ENCODE measurements at regions not wholly inside any gene's neighbourhood (a gene's known extent, or its start where the extent isn't known, plus 50 kb on each side); places are given as distances from the start of the nearest gene placed in this dataset.
"Not testable (repeated sequence)": the region's sequence is repeated elsewhere in the genome, so short reads cannot be mapped to it uniquely, and the experiment has no call there.

DNA sequence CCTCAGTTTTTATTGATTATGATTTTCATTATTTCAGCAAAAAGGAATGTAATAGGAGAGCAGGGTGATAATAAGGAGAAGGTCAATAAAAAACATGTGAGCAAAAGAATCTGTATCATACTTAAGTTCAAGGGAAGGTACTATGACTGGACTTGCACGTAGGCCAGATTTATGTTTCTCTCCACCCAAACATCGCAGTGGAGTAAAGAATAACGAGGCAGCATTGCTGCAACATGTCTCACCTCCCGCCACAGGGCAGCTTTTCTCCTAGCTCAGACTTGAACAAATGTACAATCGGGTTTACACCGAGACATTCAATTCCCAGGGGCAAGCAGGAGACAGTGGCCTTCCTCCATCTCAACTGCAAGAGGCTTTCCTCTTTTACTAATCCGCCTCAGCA, 155.7 kb upstream of the ALDH3B2 start:
- DNase-seq; intact Hi-C loops (cut with DNase I); H3K4me3 ChIP-seq; H3K36me3 ChIP-seq (ENCODE audit: insufficient read depth in 1 of 2, low read depth in 1 of 2); H3K4me1 ChIP-seq; ATAC-seq; H3K27ac ChIP-seq; H3K9me3 ChIP-seq: not testable (repeated sequence)
- peaks cover 0 to 10% (median 0%) of the 10 kb centered on the region in 3 donors for H3K27me3 ChIP-seq (ENCODE audit: insufficient read depth in 3 of 3, low read length in 2 of 3)
- 59 to 68% (median 63%) methylated on average over 4 to 7 of the region's 7 CpGs for WGBS, 3 donors

DNA sequence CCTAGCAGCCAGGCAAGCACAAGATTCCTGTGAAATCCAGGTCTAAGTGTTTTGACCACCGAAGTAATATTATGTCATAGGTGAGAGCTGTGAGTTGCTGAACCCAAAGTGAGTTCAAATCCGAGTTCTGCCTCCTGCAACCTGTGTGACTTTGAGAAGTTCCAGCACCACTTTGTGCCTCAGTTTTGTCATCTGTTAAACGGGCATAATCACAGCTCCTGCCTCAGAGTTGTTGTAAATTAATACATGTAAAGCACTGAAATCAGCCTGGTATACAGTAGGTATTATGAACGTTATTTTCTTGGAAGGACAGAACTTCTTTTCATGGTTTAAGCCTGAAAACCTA, 152.5 kb upstream of the ALDH3B2 start:
- H3K27ac ChIP-seq; H3K9me3 ChIP-seq; DNase-seq; H3K36me3 ChIP-seq (ENCODE audit: insufficient read depth in 1 of 2, low read depth in 1 of 2); H3K4me1 ChIP-seq; intact Hi-C loops (cut with DNase I); H3K4me3 ChIP-seq; ATAC-seq: not testable (repeated sequence)
- WGBS, 3 donors, result 58 to 64% (median 60%) methylated on average over 4 of the region's 4 CpGs
- peaks cover 0 to 13% (median 0%) of the 10 kb centered on the region in 3 donors for H3K27me3 ChIP-seq (ENCODE audit: insufficient read depth in 3 of 3, low read length in 2 of 3)

DNA sequence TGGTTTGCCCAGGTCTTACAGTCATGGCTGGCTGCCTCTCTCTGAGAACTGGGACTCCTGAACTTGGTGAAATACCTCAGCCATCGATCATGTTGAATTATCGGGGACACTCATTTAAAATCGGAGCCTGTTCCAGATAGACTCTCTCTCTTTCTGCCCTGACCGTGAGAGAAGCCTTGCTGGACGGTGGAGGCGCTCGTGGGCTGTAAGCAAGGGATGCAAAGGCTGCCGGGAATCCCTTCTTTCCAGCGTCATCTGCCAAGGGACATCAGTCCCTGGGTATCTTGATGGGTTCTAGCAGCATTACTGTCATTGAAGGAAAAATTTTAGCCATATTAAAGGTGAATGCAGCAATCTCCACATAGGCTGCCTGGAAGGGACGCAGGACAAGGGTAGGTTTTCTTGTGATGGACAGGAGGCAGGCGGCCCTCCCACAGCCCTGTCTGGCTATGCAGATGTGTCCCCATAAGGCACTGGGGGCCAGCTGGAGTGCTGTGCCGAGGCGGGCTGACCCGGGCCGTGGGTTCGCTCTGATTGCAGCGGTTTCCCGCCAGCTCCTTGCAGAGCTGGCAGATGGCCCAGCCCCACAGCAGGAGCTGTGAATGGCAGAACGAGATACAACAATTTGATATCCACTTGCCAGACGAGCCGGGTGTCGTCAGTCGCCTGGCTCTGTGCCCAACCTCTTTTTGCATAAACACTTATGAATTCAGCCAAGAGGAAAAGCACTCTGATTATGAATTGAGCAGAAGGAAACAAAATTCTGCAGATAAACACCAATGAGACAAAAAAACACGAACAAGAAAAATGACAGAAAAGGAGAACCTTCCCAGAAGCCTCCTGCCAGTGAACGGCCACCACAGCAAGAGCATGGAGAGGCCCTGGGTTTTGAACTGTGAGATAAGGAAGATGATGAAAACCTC, 151.9 kb upstream of the ALDH3B2 start:
- H3K4me1 ChIP-seq; H3K27ac ChIP-seq; H3K36me3 ChIP-seq (ENCODE audit: insufficient read depth in 1 of 2, low read depth in 1 of 2); H3K4me3 ChIP-seq; intact Hi-C loops (cut with DNase I); ATAC-seq; H3K9me3 ChIP-seq: not testable (repeated sequence)
- peaks cover 0 to 13% (median 0%) of the 10 kb centered on the region in 3 donors for H3K27me3 ChIP-seq (ENCODE audit: insufficient read depth in 3 of 3, low read length in 2 of 3)
- 7 to 13% (median 7%) methylated on average over 25 of the region's 25 CpGs for WGBS, 3 donors
- DNase-seq, result peak; percentile 71 to 87

DNA sequence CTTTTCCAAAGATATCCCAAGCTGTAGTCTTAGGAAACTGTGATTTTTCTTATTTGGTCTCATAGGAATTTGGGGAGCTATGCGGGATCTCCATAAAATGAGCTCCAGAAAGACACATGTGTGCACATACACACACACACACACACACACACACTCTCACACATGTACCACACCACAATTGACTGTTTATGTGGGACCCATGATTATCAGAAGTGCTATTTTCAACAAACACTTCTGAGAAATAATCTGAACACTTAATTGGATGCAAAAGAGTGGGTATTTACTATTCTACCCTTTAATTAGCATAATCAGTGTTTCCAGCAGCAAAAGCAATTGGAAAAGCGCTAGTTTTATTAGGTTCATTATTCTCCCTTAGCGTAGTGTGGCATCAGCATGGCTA, 150.4 kb upstream of the ALDH3B2 start:
- H3K9me3 ChIP-seq; DNase-seq; H3K4me3 ChIP-seq; H3K36me3 ChIP-seq (ENCODE audit: insufficient read depth in 1 of 2, low read depth in 1 of 2); intact Hi-C loops (cut with DNase I); ATAC-seq; H3K27ac ChIP-seq; H3K4me1 ChIP-seq: not testable (repeated sequence)
- WGBS, 3 donors, result 87 to 96% (median 92%) methylated on average over 2 to 3 of the region's 3 CpGs
- H3K27me3 ChIP-seq (ENCODE audit: insufficient read depth in 3 of 3, low read length in 2 of 3), result peaks cover 0 to 13% (median 0%) of the 10 kb centered on the region in 3 donors

DNA sequence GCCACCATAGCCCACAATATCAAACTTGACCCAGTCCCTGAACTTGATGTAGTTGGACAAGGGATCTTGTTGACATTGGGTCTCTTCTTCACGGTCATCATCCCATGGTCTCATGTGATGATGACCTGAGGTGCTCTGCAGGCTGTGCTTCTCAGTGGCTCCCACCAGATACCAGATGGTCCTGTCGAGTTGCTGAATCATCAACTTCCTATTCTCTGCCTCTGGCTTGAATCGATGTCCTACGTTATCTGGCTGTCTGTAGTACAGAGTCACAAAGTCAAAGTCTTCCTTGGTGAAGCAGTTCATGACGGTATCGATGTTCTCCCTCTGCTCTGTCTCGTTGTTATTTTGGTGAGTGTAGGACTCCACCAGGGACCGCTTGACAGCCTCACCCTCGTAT, 145.7 kb upstream of the ALDH3B2 start:
- TF ChIP-seq, protein P1, sequence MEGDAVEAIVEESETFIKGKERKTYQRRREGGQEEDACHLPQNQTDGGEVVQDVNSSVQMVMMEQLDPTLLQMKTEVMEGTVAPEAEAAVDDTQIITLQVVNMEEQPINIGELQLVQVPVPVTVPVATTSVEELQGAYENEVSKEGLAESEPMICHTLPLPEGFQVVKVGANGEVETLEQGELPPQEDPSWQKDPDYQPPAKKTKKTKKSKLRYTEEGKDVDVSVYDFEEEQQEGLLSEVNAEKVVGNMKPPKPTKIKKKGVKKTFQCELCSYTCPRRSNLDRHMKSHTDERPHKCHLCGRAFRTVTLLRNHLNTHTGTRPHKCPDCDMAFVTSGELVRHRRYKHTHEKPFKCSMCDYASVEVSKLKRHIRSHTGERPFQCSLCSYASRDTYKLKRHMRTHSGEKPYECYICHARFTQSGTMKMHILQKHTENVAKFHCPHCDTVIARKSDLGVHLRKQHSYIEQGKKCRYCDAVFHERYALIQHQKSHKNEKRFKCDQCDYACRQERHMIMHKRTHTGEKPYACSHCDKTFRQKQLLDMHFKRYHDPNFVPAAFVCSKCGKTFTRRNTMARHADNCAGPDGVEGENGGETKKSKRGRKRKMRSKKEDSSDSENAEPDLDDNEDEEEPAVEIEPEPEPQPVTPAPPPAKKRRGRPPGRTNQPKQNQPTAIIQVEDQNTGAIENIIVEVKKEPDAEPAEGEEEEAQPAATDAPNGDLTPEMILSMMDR (IDR thresholded peaks at IDR 0.05), result no peak
- Histone ChIP-seq H3K27me3 (ENCODE audit: insufficient read depth in 3 of 3, low read length in 2 of 3) (peaks cover 0 to 3% (median 0%) of the 10 kb centered on the region in 3 donors), H3K27ac (no peak overlapping the region), H3K36me3 (ENCODE audit: insufficient read depth in 1 of 2, low read depth in 1 of 2) (no peaks in the 10 kb centered on the region), H3K4me3 (no peak overlapping the region), H3K4me1 (no peaks in the 10 kb centered on the region), H3K9me3 (no peaks in the 10 kb centered on the region)
- no peak for ATAC-seq
- intact Hi-C loops (cut with DNase I), result no loop called here
- 69 to 77% (median 71%) methylated on average over 9 of the region's 9 CpGs for whole genome bisulfite sequencing, 3 donors
- DNase-seq, result no peak

DNA sequence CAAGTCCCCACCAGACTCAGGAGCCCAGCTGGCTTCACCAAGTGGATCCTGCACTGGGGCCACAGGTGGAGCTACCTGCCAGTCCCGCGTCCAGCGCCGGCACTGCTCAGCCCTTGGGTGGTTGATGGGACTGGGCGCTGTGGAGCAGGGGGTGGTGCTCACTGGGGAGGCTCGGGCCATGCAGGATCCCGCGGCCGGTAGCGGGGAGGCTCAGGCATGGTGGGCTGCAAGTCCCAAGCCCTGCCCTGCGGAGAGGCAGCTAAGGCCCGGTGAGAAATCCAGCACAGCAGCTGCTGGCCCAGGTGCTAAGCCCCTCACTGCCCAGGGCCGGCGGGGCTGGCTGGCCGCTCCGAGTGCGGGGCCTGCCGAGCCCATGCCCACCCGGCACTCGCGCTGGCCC, 143.1 kb upstream of the ALDH3B2 start:
- H3K9me3 ChIP-seq; H3K4me1 ChIP-seq; DNase-seq; intact Hi-C loops (cut with DNase I); ATAC-seq; H3K36me3 ChIP-seq (ENCODE audit: insufficient read depth in 1 of 2, low read depth in 1 of 2); H3K4me3 ChIP-seq; H3K27me3 ChIP-seq (ENCODE audit: insufficient read depth in 3 of 3, low read length in 2 of 3); H3K27ac ChIP-seq: not testable (repeated sequence)
- 84 to 96% (median 92%) methylated on average over 17 to 21 of the region's 21 CpGs for whole genome bisulfite sequencing, 3 donors

DNA sequence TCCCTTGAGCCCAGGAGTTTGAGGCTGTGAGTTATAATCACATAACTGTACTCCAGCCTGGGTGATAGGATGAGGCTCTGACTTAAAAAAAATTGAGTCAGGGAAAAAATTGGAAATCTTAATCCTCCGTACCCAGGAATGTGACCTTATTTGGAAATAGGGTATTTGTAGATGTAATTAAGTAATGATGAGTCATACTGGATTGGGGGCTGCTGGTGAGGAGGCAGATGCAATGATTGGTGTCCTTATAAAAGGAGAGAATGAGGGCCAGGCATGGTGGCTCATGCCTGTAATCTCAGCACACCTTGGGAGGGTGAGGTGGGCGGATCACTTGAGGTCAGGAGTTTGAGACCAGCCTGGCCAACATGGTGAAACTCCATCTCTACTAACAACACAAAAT, 134.9 kb upstream of the ALDH3B2 start:
- H3K27me3 ChIP-seq (ENCODE audit: insufficient read depth in 3 of 3, low read length in 2 of 3); H3K4me3 ChIP-seq; ATAC-seq; H3K9me3 ChIP-seq; DNase-seq; H3K36me3 ChIP-seq (ENCODE audit: insufficient read depth in 1 of 2, low read depth in 1 of 2); H3K27ac ChIP-seq; H3K4me1 ChIP-seq: not testable (repeated sequence)
- WGBS, 3 donors, result 72 to 94% (median 85%) methylated on average over 2 of the region's 2 CpGs
- intact Hi-C loops (cut with DNase I), result loop anchor here in 1 of 2 donors (10.0 kb wide), 1 partner anchor 174 kb away; the partner anchor contains the start of gene TBX10

DNA sequence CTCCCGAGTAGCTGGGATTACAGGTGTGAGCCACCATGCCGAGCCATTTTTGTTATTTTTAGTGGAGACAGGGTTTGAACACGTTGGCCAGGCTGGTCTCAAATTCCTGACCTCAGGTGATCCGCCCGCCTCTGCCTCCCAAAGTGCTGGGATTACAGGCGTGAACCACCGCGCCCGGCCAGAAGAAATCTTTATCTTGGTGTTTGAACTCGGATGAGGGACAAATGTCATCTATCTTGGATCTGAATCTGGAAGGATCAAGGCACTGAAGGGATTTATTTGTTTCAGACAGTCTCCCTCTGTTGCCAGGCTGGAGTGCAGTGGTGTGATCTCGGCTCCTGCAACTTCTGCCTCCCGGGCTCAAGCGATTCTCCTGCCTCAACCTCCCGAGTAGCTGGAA, 133.5 kb upstream of the ALDH3B2 start:
- intact Hi-C loops (cut with DNase I), result loop anchor here in 1 of 2 donors (10.0 kb wide), 1 partner anchor 173 kb away; the partner anchor contains the start of gene TBX10
- not testable (repeated sequence) for H3K27me3 ChIP-seq (ENCODE audit: insufficient read depth in 3 of 3, low read length in 2 of 3); ATAC-seq; H3K4me1 ChIP-seq; H3K9me3 ChIP-seq; H3K36me3 ChIP-seq (ENCODE audit: insufficient read depth in 1 of 2, low read depth in 1 of 2); DNase-seq; H3K27ac ChIP-seq; H3K4me3 ChIP-seq
- 92 to 96% (median 96%) methylated on average over 11 to 13 of the region's 14 CpGs for WGBS, 3 donors

DNA sequence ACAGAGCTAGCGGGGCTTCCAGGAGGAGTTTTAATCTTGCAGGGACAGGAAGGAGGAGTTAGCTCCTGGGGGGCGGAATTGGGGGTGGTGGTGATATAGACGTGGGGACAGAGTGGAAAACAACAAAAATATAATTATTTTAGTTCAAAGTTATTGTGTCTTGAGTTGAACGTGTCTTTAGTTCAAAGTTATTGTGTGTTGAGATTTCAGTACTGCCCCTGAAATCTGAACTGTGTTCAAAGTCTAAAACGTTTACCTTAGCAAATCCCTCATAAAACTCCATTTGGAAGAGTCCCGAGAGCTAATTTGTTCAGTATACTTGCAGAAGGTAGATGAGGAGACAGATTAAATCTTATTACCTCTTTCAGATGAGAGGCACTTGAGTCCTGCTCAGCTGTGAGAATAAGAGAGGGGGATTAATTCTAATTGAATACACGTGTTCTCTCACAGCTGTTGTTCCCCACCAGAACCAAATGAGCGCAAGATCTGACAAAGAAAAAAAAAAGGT, 132.4 kb upstream of the ALDH3B2 start:
- not testable (repeated sequence) for H3K27ac ChIP-seq; ATAC-seq; H3K27me3 ChIP-seq (ENCODE audit: insufficient read depth in 3 of 3, low read length in 2 of 3); H3K4me3 ChIP-seq; DNase-seq; H3K9me3 ChIP-seq; H3K4me1 ChIP-seq; H3K36me3 ChIP-seq (ENCODE audit: insufficient read depth in 1 of 2, low read depth in 1 of 2)
- WGBS, 3 donors, result 17 to 21% (median 21%) methylated on average over 8 of the region's 8 CpGs
- intact Hi-C loops (cut with DNase I), result loop anchor here in 1 of 2 donors (10.0 kb wide), 1 partner anchor 172 kb away; the partner anchor contains the start of gene TBX10

DNA sequence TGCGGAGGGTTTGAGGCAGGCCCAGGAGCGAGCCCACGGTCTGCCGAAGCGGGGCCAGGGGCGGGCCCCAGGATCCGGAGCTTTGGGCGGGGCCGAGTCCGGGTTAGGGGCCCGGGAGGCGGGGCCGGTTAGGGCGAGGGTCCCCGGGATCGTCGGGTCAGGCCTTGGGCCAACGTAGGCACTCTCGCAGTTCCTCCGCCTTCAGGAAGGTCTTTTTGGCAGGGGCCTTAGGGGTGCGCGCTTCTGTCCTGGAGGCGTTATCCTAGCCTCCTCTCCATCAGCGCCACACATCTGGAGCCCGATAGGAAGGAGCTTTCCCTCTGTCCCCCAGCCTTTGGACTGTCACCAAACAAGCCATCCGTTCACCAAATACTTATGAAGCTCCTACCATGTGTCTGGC, 131.8 kb upstream of the ALDH3B2 start:
- not testable (repeated sequence) for H3K4me1 ChIP-seq
- intact Hi-C loops (cut with DNase I), result loop anchor here in 1 of 2 donors (10.0 kb wide), 1 partner anchor 171 kb away; the partner anchor contains the start of gene TBX10
- DNase-seq, result peak in 1 of 2 donors; percentile 78

More for the DNA sequence above, 131.8 kb upstream of the ALDH3B2 start:
- Histone ChIP-seq H3K27ac (peak overlapping the region; percentile 76), H3K4me3 (peak overlapping the region; percentile 77)
- not testable (repeated sequence) for H3K36me3 ChIP-seq (ENCODE audit: insufficient read depth in 1 of 2, low read depth in 1 of 2); ATAC-seq; H3K9me3 ChIP-seq; H3K27me3 ChIP-seq (ENCODE audit: insufficient read depth in 3 of 3, low read length in 2 of 3)
- 1 to 2% (median 2%) methylated on average over 14 to 21 of the region's 26 CpGs for WGBS, 3 donors
